Upper lobe of left lung (tissue), 4 donors: ENCODE measurements at regions not wholly inside any gene's neighbourhood (a gene's known extent, or its start where the extent isn't known, plus 50 kb on each side); places are given as distances from the start of the nearest gene placed in this dataset.

Experiments
- CTCF ChIP-seq, 6 experiments: fragments of 450-650 bp in 4 of 6; fragments of 200-600 bp in 2 of 6; sonication (generic) in 2 of 6; IDR thresholded peaks; one replicate each; pipeline ENCODE4 v1.5.1; 2016 to 2019; ENCODE audit warnings: antibody characterized with exemption in 6 of 6
- EP300 ChIP-seq, 4 donors: sonication (generic); formaldehyde crosslinking; IDR thresholded peaks; one replicate each; pipeline ENCODE4 v1.5.1; 2017; ENCODE audit warnings: antibody characterized with exemption in 4 of 4, control low read depth in 2 of 4
- POLR2AphosphoS5 ChIP-seq, 2 donors: sonication (generic); formaldehyde crosslinking; IDR thresholded peaks; one replicate each; pipeline ENCODE4 v1.5.1; 2017; ENCODE audit warnings: antibody characterized with exemption in 2 of 2

GRCh38 chr10:131774681-131775085 lies 126.1 kb upstream of the PPP2R2D start:
- TF ChIP-seq CTCF (IDR thresholded peaks at IDR 0.05) (no peak), POLR2AphosphoS5 (IDR thresholded peaks at IDR 0.05) (no peak), EP300 (IDR thresholded peaks at IDR 0.05) (no peak)
